NCI-H2227 (cell line): ENCODE measurements at regions not wholly inside any gene's neighbourhood (a gene's known extent, or its start where the extent isn't known, plus 50 kb on each side); places are given as distances from the start of the nearest gene placed in this dataset.

Experiments used
- DNase-seq: peaks from one replicate; lab custom pipeline; 2025; ENCODE audit not compliant: unreplicated experiment; lab: John Stamatoyannopoulos, UW

- no peak for DNase-seq
These were observed 113.3 kb upstream of the ATP2B1 start for GRCh38 chr12:89821896-89822295.

GRCh38 chr12:89817501-89818226 is 109.0 kb upstream of the ATP2B1 start:
- DNase-seq: no peak

- no peak for DNase-seq
These were observed 106.6 kb upstream of the ATP2B1 start for GRCh38 chr12:89815225-89815624.

GRCh38 chr12:89803412-89803811 is 94.8 kb upstream of the ATP2B1 start:
- no peak for DNase-seq

- no peak for DNase-seq
These were observed 92.6 kb upstream of the ATP2B1 start for GRCh38 chr12:89801284-89801683.

GRCh38 chr12:89800435-89800834 is 91.8 kb upstream of the ATP2B1 start:
- DNase-seq: no peak

- no peak for DNase-seq
These were observed 90.7 kb upstream of the ATP2B1 start for GRCh38 chr12:89799316-89799715.

GRCh38 chr12:89797436-89797835 is 88.8 kb upstream of the ATP2B1 start:
- DNase-seq: no peak

GRCh38 chr12:89796798-89797382 is 88.3 kb upstream of the ATP2B1 start:
- DNase-seq: no peak

- no peak for DNase-seq
These were observed 85.3 kb upstream of the ATP2B1 start for GRCh38 chr12:89793946-89794345.

GRCh38 chr12:89791286-89791685 is 82.6 kb upstream of the ATP2B1 start:
- no peak for DNase-seq

- DNase-seq: no peak
These were observed 81.2 kb upstream of the ATP2B1 start for GRCh38 chr12:89789862-89790261.

GRCh38 chr12:89787763-89788162 is 79.1 kb upstream of the ATP2B1 start:
- no peak for DNase-seq

- DNase-seq: no peak
These were observed 77.7 kb upstream of the ATP2B1 start for GRCh38 chr12:89786177-89786810.

- DNase-seq: peak; percentile 31
These were observed 74.9 kb upstream of the ATP2B1 start for GRCh38 chr12:89783359-89784060.

GRCh38 chr12:89782807-89783206 is 74.2 kb upstream of the ATP2B1 start:
- DNase-seq: no peak

- DNase-seq: no peak
These were observed 73.4 kb upstream of the ATP2B1 start for GRCh38 chr12:89781946-89782550.

GRCh38 chr12:89781156-89781555 is 72.5 kb upstream of the ATP2B1 start:
- DNase-seq: no peak

- DNase-seq: no peak
These were observed 70.5 kb upstream of the ATP2B1 start for GRCh38 chr12:89779090-89779489.

GRCh38 chr12:89777733-89778379 is 69.2 kb upstream of the ATP2B1 start:
- no peak for DNase-seq

- no peak for DNase-seq
These were observed 67.3 kb upstream of the ATP2B1 start for GRCh38 chr12:89775986-89776365.
